ENCODE measurements at regions not wholly inside any gene's neighbourhood (a gene's known extent, or its start where the extent isn't known, plus 50 kb on each side); places are given as distances from the start of the nearest gene placed in this dataset.

- TF ChIP-seq CTCF (IDR thresholded peaks at IDR 0.05) (no peak), EP300 (IDR thresholded peaks at IDR 0.05) (no peak)
Measured at GRCh38 chr3:110478377-110479054, 593.1 kb upstream of the NECTIN3 start.
